ENCODE measurements at regions not wholly inside any gene's neighbourhood (a gene's known extent, or its start where the extent isn't known, plus 50 kb on each side); places are given as distances from the start of the nearest gene placed in this dataset.
A peak's percentile ranks its signal among the peaks of the same experiment; 100 is the strongest.
"Not testable (repeated sequence)": the region's sequence is repeated elsewhere in the genome, so short reads cannot be mapped to it uniquely, and the experiment has no call there.

GRCh38 chr15:77870195-77871065, 207.1 kb downstream of the TBC1D2B start:
- TF ChIP-seq LEF1 (IDR thresholded peaks at IDR 0.05; ENCODE audit: borderline replicate concordance) (no peak), ELF4 (IDR thresholded peaks at IDR 0.05) (no peak), NFRKB (IDR thresholded peaks at IDR 0.05) (no peak), FOXA1 (IDR thresholded peaks at IDR 0.05) (no peak), SP1 (IDR thresholded peaks at IDR 0.05) (no peak), FOXM1 (IDR thresholded peaks at IDR 0.05; ENCODE audit: borderline replicate concordance) (no peak), CTBP1 (IDR thresholded peaks at IDR 0.05; ENCODE audit: borderline replicate concordance) (no peak), TARDBP (IDR thresholded peaks at IDR 0.05) (no peak), FOXK2 (IDR thresholded peaks at IDR 0.05) (no peak), ARNT (IDR thresholded peaks at IDR 0.05) (no peak), PKNOX1 (IDR thresholded peaks at IDR 0.05) (no peak)
- POLR2A ChIA-PET = no interaction called here
- CTCF ChIA-PET = interaction anchor here (0.8 to 1.2 kb wide), 7 partner anchors 14 to 237 kb away, joined by 3 to 6 read pairs (median 4); no protein-coding TSS in a partner anchor
- peak; percentile 78 for DNase-seq (ENCODE audit: extremely low spot score)

GRCh38 chr15:77869021-77869895, 208.3 kb downstream of the TBC1D2B start:
- CTCF ChIA-PET = interaction anchor here (1.2 kb wide), 1 partner anchor 205 kb away, joined by 5 read pairs; no protein-coding TSS in a partner anchor
- POLR2A ChIA-PET = no interaction called here
- no peak for DNase-seq (ENCODE audit: extremely low spot score)
- TF ChIP-seq LEF1 (IDR thresholded peaks at IDR 0.05; ENCODE audit: borderline replicate concordance) (no peak), ZNF384 (IDR thresholded peaks at IDR 0.05) (no peak), BHLHE40 (IDR thresholded peaks at IDR 0.05; ENCODE audit: borderline replicate concordance) (no peak), PKNOX1 (IDR thresholded peaks at IDR 0.05) (peak; percentile 69), NFRKB (IDR thresholded peaks at IDR 0.05) (no peak)

- DNase-seq (ENCODE audit: extremely low spot score); POLR2A ChIA-PET: not testable (repeated sequence)
- CTCF ChIA-PET = interaction anchor here (0.7 kb wide), 1 partner anchor 132 kb away, joined by 3 read pairs; no protein-coding TSS in a partner anchor
These were observed 209.4 kb downstream of the TBC1D2B start for GRCh38 chr15:77868048-77868629.

- TF ChIP-seq NFRKB (IDR thresholded peaks at IDR 0.05) (no peak), SUZ12 (IDR thresholded peaks at IDR 0.05) (no peak), ZNF384 (IDR thresholded peaks at IDR 0.05) (no peak), ELF4 (IDR thresholded peaks at IDR 0.05) (no peak), PKNOX1 (IDR thresholded peaks at IDR 0.05) (no peak), TARDBP (IDR thresholded peaks at IDR 0.05) (no peak), FOXM1 (IDR thresholded peaks at IDR 0.05; ENCODE audit: borderline replicate concordance) (no peak), BHLHE40 (IDR thresholded peaks at IDR 0.05; ENCODE audit: borderline replicate concordance) (no peak), FOXK2 (IDR thresholded peaks at IDR 0.05) (no peak), FOXA1 (IDR thresholded peaks at IDR 0.05) (no peak), ARNT (IDR thresholded peaks at IDR 0.05) (no peak), HDGF (IDR thresholded peaks at IDR 0.05; ENCODE audit: borderline replicate concordance) (no peak), LEF1 (IDR thresholded peaks at IDR 0.05; ENCODE audit: borderline replicate concordance) (no peak), CTBP1 (IDR thresholded peaks at IDR 0.05; ENCODE audit: borderline replicate concordance) (no peak)
- no peak for DNase-seq (ENCODE audit: extremely low spot score)
- ChIA-PET POLR2A (no interaction called here), CTCF (interaction anchor here (0.7 kb wide), 1 partner anchor 133 kb away, joined by 3 read pairs; no protein-coding TSS in a partner anchor)
These were observed 210.1 kb downstream of the TBC1D2B start for GRCh38 chr15:77867266-77868047.

- CTCF ChIA-PET = no interaction called here
- POLR2A ChIA-PET = no interaction called here
- DNase-seq (ENCODE audit: extremely low spot score) = no peak
- TF ChIP-seq BHLHE40 (IDR thresholded peaks at IDR 0.05; ENCODE audit: borderline replicate concordance) = no peak
- no peak for TF ChIP-seq FOXA1 (IDR thresholded peaks at IDR 0.05)
- TF ChIP-seq L3MBTL2 (conservative IDR thresholded peaks at IDR 0.05) = no peak
- no peak for TF ChIP-seq PKNOX1 (IDR thresholded peaks at IDR 0.05)
- no peak for TF ChIP-seq TARDBP (IDR thresholded peaks at IDR 0.05)
- no peak for TF ChIP-seq FOXM1 (IDR thresholded peaks at IDR 0.05; ENCODE audit: borderline replicate concordance)
- no peak for TF ChIP-seq LEF1 (IDR thresholded peaks at IDR 0.05; ENCODE audit: borderline replicate concordance)
- no peak for TF ChIP-seq NFRKB (IDR thresholded peaks at IDR 0.05)
These were observed 210.8 kb downstream of the TBC1D2B start for GRCh38 chr15:77866596-77867125.

Measured in HEK293T (cell line).